ES-I3 (cell line): ENCODE measurements at regions not wholly inside any gene's neighbourhood (a gene's known extent, or its start where the extent isn't known, plus 50 kb on each side); places are given as distances from the start of the nearest gene placed in this dataset.
"Not testable (repeated sequence)": the region's sequence is repeated elsewhere in the genome, so short reads cannot be mapped to it uniquely, and the experiment has no call there.

Experiments used
- H3K36me3 ChIP-seq: 2 replicates; pipeline ENCODE4 v1.6.1; 2013; ENCODE audit warnings: mild to moderate bottlenecking, low read length, control low read depth, moderate library complexity; ENCODE audit not compliant: insufficient read depth
- H3K4me1 ChIP-seq: 2 replicates; pipeline ENCODE4 v1.6.1; 2013; ENCODE audit warnings: mild to moderate bottlenecking, control low read depth, low read length; ENCODE audit not compliant: insufficient read depth
- H3K9ac ChIP-seq: 2 replicates; pipeline ENCODE4 v1.6.1; 2013; ENCODE audit warnings: low read depth, mild to moderate bottlenecking, low read length, moderate library complexity
- H3K9me3 ChIP-seq: 2 replicates; pipeline ENCODE4 v1.6.1; 2013; ENCODE audit warnings: mild to moderate bottlenecking, low read length, moderate library complexity; ENCODE audit not compliant: control insufficient read depth, insufficient read depth

- Histone ChIP-seq H3K9ac (no peak overlapping the region), H3K36me3 (no peaks in the 10 kb centered on the region), H3K9me3 (no peaks in the 10 kb centered on the region), H3K4me1 (peaks cover 9% of the 10 kb centered on the region)
Measured at GRCh38 chr9:99666571-99666970, 155.1 kb upstream of the NR4A3 start.

- H3K4me1 ChIP-seq, H3K36me3 ChIP-seq, H3K9me3 ChIP-seq: not testable (repeated sequence)
- H3K9ac ChIP-seq = peak overlapping the region; percentile 33; the same call in 1 of the 2 replicates
Measured at GRCh38 chr9:99670886-99671285, 150.8 kb upstream of the NR4A3 start.

- H3K9me3 ChIP-seq = peaks cover 13% of the 10 kb centered on the region
- H3K9ac ChIP-seq = no peak overlapping the region
- no peaks in the 10 kb centered on the region for H3K4me1 ChIP-seq
- H3K36me3 ChIP-seq = no peaks in the 10 kb centered on the region; the same call in 1 of the 2 replicates
Measured at GRCh38 chr9:99677281-99677680, 144.4 kb upstream of the NR4A3 start.

- H3K9me3 ChIP-seq = peaks cover 13% of the 10 kb centered on the region
- H3K36me3 ChIP-seq = no peaks in the 10 kb centered on the region; the same call in 1 of the 2 replicates
- H3K4me1 ChIP-seq = no peaks in the 10 kb centered on the region
- no peak overlapping the region for H3K9ac ChIP-seq
Measured at GRCh38 chr9:99678566-99678965, 143.1 kb upstream of the NR4A3 start.

DNA sequence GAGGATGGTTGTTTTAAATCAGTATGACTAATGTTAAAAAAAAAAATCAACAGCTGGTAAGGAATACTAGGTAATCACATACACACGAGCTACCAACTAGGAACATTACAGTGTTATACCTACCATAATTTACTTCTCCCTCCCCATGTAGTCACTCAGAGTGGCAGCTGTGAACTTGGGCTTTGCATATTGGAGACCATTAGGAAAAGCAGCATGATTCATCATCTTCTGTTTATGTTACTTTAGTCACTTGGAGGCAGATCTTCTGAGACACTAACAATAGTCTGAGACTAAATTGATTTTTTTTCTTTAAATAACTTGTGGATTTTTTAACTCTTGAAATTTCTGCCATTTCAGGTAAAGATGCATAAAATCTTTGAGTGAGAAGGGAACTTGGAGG lies 141.5 kb upstream of the NR4A3 start:
- H3K36me3 ChIP-seq = no peaks in the 10 kb centered on the region; the same call in 1 of the 2 replicates
- H3K9ac ChIP-seq = no peak overlapping the region
- H3K9me3 ChIP-seq = peaks cover 13% of the 10 kb centered on the region

GRCh38 chr9:99681113-99681512 lies 140.6 kb upstream of the NR4A3 start:
- Histone ChIP-seq H3K4me1 (no peaks in the 10 kb centered on the region), H3K9ac (no peak overlapping the region), H3K9me3 (peaks cover 10% of the 10 kb centered on the region), H3K36me3 (no peaks in the 10 kb centered on the region)

More for the DNA sequence above, 141.5 kb upstream of the NR4A3 start:
- no peaks in the 10 kb centered on the region for H3K4me1 ChIP-seq

DNA sequence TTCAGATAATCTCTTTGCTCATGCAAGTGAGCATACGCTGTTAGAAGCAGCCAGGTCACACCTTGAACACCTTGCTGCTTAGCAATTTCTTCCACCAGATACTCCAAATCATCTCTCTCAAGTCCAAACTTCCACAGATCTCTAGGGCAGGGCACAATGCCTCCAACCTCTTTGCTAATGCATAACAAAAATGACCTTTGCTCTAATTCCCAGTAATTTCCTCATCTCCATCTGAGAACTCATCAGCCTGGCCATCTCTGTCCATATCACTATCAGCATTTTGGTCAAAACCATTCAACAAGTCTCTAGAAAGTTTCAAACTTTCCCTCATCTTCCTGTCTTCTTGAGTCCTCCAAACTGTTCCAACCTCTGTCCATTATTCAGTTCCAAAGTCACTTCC lies 139.3 kb upstream of the NR4A3 start:
- H3K4me1 ChIP-seq = no peaks in the 10 kb centered on the region
- H3K9ac ChIP-seq = no peak overlapping the region
- peaks cover 9% of the 10 kb centered on the region for H3K9me3 ChIP-seq
- H3K36me3 ChIP-seq = no peaks in the 10 kb centered on the region

GRCh38 chr9:99682870-99683269 lies 138.8 kb upstream of the NR4A3 start:
- H3K4me1 ChIP-seq = no peaks in the 10 kb centered on the region
- H3K9ac ChIP-seq = no peak overlapping the region
- peaks cover 6% of the 10 kb centered on the region for H3K9me3 ChIP-seq
- no peaks in the 10 kb centered on the region for H3K36me3 ChIP-seq

DNA sequence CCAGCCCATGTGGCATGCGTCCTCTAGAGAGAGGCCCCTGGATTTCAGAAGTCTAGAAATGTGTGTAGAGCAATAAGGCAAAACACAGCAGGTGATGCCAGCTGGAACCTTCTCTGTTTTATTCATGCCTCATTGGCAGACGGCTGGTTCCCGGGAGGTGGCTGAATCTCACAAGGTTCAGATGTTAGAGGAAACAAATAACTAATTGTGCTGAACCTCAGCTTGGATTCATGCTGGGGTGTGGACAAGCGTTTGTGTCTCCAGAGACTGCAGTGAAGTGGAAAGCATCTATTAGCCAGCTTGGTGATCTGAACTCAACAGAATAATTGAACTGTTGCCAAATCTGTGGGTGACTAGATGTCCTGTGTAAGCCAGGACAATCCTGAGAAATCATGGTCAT lies 131.1 kb upstream of the NR4A3 start:
- H3K4me1 ChIP-seq = no peaks in the 10 kb centered on the region
- H3K36me3 ChIP-seq = no peaks in the 10 kb centered on the region
- no peaks in the 10 kb centered on the region; the same call in 1 of the 2 replicates for H3K9me3 ChIP-seq
- H3K9ac ChIP-seq = no peak overlapping the region

GRCh38 chr9:99693888-99694287 lies 127.8 kb upstream of the NR4A3 start:
- no peaks in the 10 kb centered on the region; the same call in 1 of the 2 replicates for H3K9me3 ChIP-seq
- H3K36me3 ChIP-seq = no peaks in the 10 kb centered on the region
- no peaks in the 10 kb centered on the region for H3K4me1 ChIP-seq
- no peak overlapping the region for H3K9ac ChIP-seq

- no peak overlapping the region for H3K9ac ChIP-seq
- H3K4me1 ChIP-seq = no peaks in the 10 kb centered on the region
- peaks cover 5% of the 10 kb centered on the region for H3K9me3 ChIP-seq
- no peaks in the 10 kb centered on the region for H3K36me3 ChIP-seq
Measured at GRCh38 chr9:99694393-99694792, 127.3 kb upstream of the NR4A3 start.

- Histone ChIP-seq H3K9ac (no peak overlapping the region), H3K9me3 (peaks cover 5% of the 10 kb centered on the region; the same call in 1 of the 2 replicates), H3K36me3 (no peaks in the 10 kb centered on the region), H3K4me1 (no peaks in the 10 kb centered on the region)
Measured at GRCh38 chr9:99699396-99699795, 122.3 kb upstream of the NR4A3 start.

- Histone ChIP-seq H3K4me1 (no peaks in the 10 kb centered on the region), H3K9ac (no peak overlapping the region), H3K9me3 (no peaks in the 10 kb centered on the region; the same call in 1 of the 2 replicates), H3K36me3 (no peaks in the 10 kb centered on the region)
Measured at GRCh38 chr9:99712214-99712613, 109.5 kb upstream of the NR4A3 start.

DNA sequence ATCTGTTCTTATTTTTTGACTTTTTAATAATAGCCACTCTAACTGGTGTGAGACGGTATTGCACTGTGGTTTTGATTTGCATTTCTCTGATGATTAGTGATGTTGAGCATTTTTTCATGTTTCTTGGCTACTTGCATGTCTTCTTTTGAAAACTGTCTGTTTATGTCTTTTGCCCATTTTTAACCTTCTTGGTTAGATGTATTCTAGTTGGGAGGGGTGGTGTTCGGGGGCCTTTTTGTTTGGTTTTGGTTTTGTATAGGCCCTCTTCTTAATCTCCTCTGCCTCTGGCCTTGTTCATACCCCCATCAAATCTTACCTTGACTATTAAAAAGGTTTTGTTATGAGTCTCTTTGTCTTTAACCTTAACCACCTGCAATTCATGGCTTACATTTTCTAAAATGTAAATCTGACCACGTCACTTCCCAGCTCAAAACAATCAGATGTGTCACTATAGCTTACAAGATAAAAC lies 107.8 kb upstream of the NR4A3 start:
- no peaks in the 10 kb centered on the region for H3K36me3 ChIP-seq
- no peaks in the 10 kb centered on the region; the same call in 1 of the 2 replicates for H3K9me3 ChIP-seq
- no peak overlapping the region for H3K9ac ChIP-seq
- H3K4me1 ChIP-seq = no peaks in the 10 kb centered on the region

DNA sequence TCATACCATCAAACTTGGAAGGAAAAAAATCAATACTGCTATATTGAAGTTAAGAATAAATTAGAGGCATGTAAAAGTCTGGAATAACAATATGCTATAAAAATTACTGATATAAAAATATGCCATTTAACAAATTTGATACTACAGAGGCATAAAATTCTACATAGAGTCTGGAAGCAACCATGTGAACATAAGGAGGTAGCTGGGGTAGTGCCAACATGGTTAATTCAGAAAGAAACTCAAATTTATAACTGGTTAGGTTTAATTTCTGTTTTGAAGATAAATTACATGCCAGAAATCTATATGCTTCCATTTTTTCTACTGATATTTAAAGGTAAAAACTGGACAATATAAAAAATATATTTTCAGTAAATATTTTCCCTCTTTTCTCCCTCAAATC lies 103.1 kb upstream of the NR4A3 start:
- H3K9ac ChIP-seq = no peak overlapping the region

More for the DNA sequence above, 103.1 kb upstream of the NR4A3 start:
- Histone ChIP-seq H3K4me1 (peaks cover 11% of the 10 kb centered on the region), H3K36me3 (no peaks in the 10 kb centered on the region), H3K9me3 (no peaks in the 10 kb centered on the region)
